CD4-positive, alpha-beta T cell treated with Interleukin-2 at 100 ng/mL for 4 hours (primary cell): ENCODE measurements at regions not wholly inside any gene's neighbourhood (a gene's known extent, or its start where the extent isn't known, plus 50 kb on each side); places are given as distances from the start of the nearest gene placed in this dataset.

Experiments used
- DNase-seq: peaks from one replicate; pipeline ENCODE4 v3.0.0-alpha.2; 2020; ENCODE audit warnings: low spot score

DNA sequence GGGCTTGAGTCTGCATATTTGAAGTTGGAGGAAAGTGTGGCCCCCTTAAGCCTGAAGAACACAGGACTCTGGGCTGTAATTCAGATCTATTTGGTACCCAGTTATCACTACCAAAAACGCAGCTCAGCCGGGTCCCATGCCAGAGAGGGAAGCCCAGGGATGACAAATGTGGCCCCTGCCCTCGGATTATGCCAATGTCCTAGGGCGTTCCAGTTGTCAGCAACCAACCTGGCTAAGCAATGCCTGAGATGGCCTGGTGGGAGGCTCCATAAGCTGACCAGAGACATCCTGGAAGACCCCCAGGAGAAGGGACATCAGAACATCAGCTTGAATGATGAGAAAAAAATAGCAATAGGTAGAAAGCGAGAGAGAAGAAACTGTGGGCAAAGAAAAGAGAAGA lies 79.6 kb upstream of the UQCRFS1 start:
- no peak for DNase-seq

DNA sequence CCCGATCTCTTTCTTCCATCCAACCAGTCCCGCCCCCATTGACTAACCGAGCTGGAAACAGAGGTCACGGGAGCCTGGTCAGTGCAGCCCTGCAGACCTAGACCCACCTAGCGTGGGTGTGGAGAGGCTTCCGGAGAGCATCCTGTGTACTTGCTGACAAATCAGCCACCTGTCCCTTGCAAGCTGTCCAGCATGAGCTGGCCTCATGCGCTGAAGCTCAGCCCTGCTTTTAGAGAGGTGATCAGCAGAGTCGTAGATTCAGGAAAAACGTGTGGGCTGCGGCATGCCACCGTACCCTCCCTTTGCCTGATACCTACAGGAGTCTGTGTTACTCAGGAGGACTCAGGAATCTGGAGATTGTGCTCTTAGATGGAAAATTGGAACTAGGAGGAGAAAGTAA lies 80.3 kb upstream of the UQCRFS1 start:
- DNase-seq, result no peak

DNA sequence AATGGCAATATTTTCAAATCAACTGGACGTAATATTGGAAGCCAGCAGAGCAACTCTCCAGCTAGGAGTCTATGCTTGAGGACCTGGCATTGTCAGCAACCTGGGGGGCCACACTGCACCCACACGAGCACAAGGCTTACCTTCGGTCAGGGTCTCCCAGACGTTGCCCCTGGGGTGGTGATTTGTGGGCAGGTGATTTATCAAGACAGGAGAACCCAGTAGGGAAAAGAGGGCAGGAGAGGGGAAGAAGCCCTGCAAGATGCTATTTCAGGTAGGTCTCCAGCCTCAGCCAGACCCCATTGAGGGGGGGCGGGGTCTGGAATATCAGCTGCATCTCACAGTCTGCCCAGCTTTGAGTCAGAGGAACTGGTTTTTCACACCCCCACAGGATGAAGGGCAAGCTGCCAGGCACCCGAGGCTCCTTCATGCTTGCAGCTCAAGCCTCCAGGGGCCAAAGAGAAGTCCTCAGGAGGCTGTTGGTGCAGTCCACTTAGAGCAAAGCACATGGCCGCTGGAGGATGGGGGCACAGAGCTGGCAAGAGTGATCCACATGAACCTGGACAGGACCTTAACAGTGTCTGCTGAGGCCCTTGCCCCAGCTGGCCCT lies 80.9 kb upstream of the UQCRFS1 start:
- DNase-seq, result no peak

DNA sequence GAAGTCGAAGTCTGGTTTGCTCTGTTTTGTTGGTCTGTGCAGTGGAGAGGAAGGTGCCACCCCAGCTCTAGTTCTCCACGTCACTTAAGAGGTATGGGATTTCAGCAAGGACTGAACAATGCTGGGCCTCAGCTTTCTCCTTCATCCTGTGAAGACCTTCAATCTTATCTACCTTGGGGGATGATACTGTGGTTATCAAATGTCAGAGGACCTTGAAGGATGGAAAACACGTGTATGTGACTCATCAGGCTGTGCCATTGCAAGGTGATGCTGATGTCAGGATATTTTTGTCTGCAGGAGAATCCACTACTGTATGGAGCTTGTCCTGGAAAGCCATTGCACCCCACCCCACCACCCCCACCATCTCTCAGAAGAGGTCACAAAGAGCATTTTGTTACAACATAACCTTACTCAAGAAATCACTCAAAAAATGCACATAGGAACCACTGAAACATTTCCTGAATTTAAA lies 81.4 kb upstream of the UQCRFS1 start:
- no peak for DNase-seq

DNA sequence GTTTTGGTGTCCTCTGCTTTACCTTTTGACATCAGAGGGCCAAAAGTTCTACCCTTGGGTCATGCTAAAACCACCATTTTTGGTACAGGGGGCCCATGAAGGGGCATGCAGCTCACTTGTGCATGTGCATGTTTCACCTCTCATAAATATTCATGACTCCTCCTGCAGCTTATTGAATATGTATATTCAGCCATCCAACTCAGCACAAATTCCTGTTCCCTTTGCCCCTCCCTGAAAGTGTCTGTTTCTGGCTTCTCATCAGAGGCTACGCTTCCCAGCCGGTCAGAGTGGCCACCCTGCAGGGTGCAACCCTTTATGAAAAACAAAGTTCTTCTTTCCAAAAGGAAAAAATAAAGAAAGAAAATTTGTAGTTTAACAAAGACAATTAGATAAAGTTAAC lies 82.3 kb upstream of the UQCRFS1 start:
- DNase-seq, result no peak

DNA sequence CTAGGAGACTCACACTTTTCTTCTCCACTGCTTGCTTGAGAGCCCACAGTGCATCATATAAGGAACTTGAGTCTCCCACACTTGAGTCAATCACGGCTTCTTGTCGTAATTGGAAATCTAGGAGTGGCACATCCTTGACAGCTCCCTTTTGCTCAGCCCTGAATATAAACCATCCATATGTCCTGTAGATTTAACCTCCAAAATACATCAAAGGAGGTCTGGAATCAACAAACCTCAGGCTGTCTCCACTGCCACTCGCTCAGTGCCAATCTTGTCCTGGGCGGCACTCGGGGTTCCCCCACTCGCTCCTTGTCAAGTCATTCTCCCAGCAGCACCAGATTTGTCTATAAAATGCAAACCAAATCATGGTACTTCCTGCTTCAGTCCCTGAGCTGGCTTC lies 84.4 kb upstream of the UQCRFS1 start:
- DNase-seq, result no peak

DNA sequence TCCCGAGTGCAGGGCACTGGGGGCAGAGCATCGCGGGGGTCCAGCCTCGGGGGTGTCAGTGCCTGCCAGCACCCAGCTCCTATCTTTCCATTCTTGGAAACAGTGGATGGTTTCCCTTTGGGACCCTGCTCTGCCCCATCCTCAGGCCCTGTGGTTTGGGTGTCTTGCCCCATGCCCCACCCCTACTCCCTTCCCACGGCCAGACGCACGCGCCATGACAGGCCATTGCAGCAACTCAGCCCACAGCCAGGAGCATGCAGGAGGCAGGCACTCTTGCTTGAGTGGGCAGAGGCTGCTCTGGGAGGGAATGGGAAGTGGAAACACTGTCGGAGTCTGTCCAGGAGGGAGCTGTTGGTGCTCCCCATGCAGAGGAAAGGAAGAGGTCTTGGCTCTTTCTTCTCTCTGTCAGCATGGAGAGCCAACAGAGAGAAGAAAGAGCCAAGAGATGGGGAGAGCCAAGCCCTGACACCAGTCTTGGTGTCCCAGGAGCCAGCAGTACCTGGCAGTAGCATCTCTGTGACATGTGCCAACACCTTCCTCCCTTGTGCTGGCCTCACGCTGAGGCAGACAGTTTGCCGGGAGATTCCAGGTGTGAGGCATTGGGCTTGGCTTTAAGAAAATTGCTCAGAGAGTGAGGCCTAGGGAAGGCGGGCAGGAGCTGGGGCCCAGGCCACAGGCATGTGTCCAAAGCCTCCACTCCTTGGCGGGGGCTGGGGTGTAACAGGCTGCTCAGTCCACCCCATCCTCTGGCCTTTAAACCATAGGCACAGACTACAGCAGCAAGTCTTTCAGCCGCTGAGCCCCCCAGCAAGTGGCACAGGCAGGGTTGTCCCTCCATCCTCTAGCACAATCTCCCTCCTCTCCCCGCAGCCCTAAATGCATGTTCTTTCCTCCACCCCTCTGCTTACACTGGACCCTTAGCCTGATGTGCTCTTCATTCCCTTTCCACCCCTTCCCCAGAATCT lies 86.7 kb upstream of the UQCRFS1 start:
- DNase-seq, result no peak

DNA sequence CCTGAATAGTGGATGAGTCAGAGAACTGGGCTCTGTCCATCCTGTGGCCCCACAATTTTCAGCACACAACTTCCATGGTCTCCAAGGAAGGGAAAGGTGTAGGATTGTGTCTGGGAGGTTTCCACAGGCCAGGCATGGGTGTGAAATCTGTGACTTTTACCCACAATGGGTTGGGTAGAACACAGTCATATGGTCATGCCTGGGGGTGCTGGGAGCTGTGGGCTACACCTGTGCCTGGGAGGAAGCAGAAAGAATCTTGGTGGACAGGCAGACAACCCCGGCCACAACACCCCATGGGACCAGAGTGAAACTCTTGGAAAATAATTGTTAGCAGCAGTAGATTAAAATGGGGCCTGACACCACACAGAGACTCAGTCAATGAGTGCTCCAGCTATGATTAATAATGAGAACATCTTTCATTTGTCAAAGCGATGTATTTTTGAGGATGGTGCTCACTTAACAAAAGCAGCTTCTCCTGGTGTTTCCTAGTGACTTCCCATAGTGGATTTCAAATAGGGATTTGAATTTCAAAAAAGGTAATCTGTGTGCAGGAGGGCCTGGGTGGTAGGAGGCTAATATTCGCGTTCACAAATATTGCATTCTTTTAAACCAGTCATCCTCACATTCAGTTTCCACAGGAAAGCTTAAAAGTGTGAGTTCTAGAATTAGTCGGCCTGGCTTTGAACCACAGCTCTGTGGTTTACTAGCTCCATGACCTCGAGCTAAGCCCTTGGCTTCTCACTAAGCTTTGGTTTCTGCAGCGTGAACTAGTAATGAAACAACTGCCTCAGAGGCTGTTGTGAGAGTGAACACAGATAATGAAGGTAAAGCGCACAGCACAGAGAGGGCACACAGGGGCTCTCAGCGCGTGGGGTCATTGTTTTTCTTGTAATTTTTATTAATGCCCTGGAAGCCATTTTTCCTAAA lies 89.3 kb upstream of the UQCRFS1 start:
- no peak for DNase-seq

DNA sequence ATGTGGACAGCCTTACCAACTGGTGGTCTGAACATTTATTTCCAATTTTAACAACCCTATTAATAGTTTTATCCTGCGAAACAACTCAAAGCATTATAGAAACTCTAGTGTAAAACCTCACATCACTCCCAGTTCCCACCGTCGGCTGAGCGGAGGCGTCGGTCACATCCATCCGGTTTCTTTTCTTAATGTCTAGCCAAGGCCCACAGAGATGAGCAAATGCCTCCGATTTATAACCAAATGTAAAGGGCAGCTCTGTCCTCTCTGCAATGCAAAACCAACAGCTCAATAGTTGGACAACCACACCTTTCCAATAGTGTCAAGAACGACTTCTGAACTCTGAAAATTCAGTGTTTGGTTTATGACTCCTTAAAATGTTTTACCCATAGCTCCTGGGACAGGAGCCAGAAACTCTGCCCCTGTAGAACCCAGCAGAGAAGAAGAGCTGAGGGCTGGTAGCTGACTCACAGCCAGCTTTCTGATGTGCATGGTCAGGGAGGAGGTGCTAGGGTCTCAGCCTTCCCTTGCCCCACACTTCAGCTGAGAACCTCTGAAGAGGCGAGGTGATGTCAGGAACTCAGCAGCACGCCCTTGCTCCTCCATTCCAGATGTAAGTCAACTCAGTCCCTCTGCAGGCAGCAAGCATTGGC lies 90.2 kb upstream of the UQCRFS1 start:
- no peak for DNase-seq

DNA sequence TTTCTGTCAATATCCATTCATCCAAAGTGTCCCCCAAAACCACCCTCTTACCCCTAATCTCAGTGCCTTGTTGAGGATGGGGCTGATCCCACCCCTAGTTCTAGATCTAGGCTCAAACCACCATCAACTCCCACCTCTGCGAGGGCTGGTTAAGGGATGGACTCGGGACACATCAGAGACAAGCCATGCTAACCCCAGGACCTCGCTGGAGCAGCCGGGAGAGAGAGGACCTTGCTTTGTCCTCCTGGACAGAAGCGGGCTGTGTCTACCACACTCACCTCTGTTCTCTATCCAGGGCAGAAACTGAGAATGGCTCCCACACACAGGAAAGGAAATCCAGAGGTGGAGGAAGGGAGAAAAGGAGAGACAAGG lies 90.8 kb upstream of the UQCRFS1 start:
- DNase-seq, result no peak

DNA sequence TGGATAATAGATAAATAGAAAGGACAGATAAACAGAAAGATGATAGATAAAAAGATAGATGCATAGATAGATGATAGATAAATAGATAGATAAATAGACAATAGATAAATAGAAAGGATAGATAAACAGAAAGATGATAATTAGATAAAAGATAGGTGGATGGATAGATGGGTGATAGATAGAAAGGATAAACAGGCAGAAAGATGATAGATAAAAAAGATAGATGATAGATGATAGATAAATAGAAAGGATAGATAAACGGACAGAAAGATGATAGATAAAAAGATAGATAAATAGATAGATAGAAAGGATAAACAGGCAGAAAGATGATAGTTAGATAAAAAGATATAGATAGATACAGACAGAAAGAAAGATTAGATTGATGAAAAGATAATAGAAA lies 92.3 kb upstream of the UQCRFS1 start:
- no peak for DNase-seq

DNA sequence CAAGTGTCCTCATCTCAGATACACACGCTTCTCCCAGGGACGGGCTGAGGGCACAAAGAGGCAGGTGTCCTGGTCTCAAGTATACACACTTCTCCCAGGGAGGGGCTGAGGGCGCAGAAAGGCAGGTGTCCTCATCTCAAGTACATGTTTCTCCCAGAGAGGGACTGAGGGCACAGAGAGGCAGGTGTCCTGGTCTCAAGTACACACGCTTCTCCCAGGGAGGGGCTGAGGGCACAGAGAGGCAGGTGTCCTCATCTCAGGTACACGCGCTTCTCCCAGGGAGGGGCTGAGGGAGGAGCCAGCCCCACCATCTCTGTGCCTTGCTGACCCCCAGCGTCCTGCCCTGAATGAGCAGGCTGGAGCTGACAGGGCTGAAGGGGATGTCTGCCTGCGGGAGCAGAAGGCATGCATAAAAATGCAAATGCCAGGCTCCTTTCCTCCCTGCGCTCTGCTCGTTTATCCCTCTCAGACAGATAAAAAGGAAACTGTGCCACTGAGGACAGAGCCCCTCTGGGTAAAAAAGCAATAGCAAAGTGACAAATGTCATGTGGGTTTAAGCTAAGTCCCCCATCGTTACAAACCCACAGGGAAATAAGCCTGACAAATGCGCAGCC lies 96.1 kb upstream of the UQCRFS1 start:
- no peak for DNase-seq

DNA sequence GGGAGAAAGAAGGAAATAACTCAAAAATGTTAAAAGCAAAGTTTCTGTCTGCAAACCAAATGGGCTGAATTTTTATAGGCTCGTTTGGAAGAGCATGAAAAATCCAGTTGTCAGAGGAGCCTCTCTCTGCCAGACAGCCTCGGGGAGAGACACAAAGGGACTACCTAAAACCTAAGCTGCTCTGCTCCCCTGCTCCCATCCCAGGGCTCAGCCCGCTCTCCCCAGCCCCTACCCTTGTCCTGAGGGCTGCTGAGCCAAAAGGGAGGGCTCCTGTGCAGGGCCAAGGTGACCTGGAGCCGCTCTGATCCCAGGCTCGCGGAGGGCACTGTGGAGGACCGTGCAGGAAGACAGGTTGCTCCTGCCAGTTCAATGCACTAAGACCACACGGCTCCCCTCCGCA lies 96.7 kb upstream of the UQCRFS1 start:
- no peak for DNase-seq

DNA sequence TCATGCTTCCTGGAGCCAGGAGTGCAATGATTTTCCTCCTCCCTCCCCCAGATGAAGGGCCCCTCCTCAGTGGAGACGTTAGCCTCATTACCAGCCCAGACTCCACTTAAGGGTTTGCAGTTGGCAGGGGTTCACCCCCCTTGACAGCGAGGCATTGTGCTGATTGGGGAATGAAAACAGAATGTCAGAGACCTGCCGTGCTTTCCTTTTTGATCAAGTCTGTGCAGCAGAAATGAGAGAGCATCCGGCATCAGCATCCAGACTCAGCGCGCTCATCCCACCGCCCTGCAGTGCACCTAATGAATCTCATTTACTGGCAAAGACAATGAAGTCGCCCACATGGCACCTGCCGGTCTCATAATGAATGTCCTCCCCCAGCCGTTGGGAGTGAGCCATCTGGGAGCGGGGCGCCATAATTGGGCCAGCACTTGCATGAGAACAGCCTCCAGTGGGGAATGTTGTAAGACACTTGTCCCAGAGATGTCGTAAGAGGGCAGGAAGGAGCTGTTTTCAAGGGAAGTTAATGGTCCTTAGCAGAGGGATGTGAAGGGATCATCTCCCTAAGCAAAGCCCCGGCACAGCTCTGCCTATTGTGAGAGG lies 98.3 kb upstream of the UQCRFS1 start:
- no peak for DNase-seq

DNA sequence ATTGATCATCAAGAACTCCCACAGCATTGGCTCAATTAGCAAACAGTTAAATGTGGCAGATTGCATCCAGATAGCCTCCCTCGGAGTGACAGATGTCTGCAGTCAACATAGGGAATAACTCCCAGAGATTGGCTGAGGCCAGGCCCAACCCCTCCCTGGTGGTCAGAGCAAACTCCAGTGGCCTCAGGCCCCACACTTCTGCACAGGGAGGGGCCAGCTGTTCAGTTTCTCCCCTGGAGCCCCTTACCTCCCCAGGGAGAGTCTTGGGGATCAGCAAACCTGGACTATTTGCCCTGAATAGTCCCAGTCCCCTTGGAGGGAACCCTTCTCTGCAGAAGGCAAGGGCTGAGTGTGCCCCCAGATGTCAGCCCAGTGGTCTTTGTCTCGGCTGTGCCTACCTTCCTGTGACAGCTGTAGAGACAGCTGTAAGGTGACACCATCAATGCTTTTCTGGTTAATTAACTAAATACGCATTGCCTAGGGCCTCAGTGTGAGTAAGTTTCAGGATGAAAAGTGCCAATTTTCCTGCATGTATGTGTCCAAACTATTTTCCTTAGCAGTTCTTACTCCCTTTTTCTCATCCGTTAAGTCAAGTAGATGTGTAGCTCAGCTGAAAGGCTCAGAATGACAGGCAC lies 102.7 kb upstream of the UQCRFS1 start:
- no peak for DNase-seq

DNA sequence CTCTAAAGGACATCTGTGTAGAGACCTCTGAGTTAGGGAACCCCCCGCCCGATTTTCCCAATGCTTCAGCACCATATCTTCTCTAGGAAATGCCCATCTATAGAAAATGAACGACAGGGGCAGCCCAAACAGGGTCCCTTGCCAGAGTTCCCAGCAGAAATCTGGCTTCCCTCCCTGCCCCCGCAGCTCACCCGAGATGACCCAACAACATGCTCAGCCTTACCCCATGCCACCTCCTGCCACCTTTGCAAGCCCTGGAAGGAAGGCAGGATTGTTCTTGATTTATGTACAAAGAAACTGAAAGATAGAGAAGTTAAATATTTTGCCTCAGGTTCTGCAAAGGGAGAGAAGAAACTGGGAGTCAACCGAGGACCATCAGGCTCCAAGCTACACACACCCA lies 105.6 kb upstream of the UQCRFS1 start:
- no peak for DNase-seq

DNA sequence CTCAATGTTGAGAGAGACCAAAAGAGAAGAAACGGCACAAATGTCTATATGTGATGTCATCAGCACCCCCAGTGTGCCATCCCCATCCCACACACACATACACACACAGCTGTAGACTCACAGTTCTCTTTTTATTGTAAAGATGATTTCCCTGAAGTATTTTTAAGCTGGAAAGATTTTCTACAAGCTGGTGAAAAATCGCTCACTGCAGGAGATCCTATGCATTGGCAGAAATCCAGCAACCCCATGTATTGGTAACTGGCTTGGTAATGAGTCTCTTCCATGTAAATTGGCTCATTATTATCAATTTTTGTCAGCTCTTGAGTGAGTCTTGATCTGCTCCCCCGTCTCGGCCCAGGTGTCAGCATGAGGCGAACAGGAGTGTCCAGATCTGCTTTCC lies 107.1 kb upstream of the UQCRFS1 start:
- no peak for DNase-seq

DNA sequence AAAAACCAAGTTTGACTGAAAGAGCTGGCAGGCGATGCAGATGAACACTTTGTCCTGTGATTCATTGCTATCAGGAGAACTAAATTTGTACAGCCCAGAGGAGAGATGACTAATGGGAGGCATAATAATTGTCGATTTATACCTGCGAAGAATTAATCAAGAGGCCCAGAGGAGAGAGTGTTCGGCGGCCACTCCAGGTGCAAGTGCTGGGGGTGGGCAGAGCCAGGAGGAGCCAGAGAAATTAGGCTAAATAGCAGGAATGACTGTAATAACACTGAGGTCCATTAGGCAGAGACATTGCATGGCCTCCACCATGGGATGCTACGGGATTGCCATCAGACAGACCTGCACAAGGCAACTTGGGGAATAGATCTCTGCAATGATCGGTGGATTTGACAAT lies 107.7 kb upstream of the UQCRFS1 start:
- DNase-seq, result no peak

DNA sequence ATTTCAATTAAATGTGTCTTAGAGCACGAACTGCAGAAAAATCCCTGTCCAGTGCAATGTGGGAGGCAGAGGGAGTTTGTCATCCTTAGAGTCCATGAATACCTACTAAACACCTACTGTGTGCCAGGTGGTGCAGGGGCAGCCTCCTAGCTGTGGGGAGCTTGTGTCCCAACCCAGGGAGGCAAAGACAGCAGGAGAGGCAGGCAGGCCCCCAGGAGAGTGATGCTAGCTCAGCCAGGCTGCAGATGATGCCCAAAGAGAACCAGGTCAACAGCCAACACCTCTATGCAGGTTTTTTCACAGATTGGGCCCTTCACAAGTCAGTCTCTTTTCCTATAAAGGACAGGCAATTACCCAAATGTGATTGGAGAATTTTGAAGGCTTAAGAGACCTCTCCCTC lies 108.2 kb upstream of the UQCRFS1 start:
- DNase-seq, result no peak

DNA sequence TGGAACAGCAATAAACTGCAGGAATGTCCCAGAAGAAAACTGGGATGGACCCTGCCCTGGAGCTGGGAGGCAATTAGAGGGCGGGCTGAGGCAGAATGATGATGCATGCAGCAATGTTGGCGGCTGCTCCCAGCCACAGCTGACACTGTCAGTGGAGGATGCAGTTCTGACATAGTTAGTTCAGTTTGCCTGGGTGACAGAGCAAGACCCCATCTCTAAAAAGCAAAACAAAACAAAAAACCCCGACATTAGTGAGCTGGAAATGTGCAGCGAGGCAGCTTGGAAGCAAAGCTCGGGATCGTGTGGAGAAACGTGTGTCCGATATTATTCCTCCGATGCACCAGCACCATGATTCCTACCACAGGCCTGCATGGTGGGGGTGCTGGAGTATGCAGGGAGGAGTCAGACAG lies 110.1 kb upstream of the UQCRFS1 start:
- no peak for DNase-seq
